MM.1S (cell line): ENCODE measurements at regions not wholly inside any gene's neighbourhood (a gene's known extent, or its start where the extent isn't known, plus 50 kb on each side); places are given as distances from the start of the nearest gene placed in this dataset.

Experiments used
- EZH2 ChIP-seq: fragments of 300-600 bp; sonication (generic); optimal IDR thresholded peaks from 2 replicates; pipeline ENCODE3; 2017; ENCODE audit warnings: low read depth, mild to moderate bottlenecking, antibody characterized with exemption, low read length, mixed read lengths
- EZH2phosphoT487 ChIP-seq: fragments of 300-600 bp; sonication (generic); IDR thresholded peaks from 2 replicates; pipeline ENCODE4 v1.6.1; 2018; ENCODE audit warnings: antibody characterized with exemption, low read length
- TF ChIP-seq, protein P1 (sequence below): fragments of 300-600 bp; sonication (generic); IDR thresholded peaks from 2 replicates; pipeline ENCODE4 v1.5.1; 2016; ENCODE audit warnings: antibody characterized with exemption, low read length, mixed read lengths

DNA sequence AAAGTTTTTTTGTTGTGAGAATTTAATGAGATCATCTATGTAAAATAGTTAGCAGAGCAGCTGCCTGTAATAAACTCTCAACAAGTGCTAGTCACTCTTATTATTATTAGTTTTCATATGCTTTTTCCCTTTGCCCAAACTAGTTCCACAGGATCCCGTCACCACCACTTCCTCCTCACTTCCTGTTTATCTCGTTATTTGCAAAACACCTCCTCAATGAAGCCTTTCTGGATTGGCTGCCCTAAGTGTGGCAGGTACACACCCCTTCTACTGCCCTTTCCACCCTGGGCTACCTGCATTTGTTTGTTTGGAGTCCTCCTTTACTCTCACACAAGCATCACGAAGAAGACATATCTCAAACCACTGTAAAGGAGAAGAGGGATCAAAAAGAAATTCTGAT is 54.4 kb upstream of the KLF3 start:
- TF ChIP-seq, protein P1, sequence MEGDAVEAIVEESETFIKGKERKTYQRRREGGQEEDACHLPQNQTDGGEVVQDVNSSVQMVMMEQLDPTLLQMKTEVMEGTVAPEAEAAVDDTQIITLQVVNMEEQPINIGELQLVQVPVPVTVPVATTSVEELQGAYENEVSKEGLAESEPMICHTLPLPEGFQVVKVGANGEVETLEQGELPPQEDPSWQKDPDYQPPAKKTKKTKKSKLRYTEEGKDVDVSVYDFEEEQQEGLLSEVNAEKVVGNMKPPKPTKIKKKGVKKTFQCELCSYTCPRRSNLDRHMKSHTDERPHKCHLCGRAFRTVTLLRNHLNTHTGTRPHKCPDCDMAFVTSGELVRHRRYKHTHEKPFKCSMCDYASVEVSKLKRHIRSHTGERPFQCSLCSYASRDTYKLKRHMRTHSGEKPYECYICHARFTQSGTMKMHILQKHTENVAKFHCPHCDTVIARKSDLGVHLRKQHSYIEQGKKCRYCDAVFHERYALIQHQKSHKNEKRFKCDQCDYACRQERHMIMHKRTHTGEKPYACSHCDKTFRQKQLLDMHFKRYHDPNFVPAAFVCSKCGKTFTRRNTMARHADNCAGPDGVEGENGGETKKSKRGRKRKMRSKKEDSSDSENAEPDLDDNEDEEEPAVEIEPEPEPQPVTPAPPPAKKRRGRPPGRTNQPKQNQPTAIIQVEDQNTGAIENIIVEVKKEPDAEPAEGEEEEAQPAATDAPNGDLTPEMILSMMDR: no peak
- TF ChIP-seq EZH2phosphoT487 (no peak), EZH2 (no peak)
